Stimulated activated CD4-positive, alpha-beta T cell treated with anti-CD3 and anti-CD28 coated beads, Interleukin-4, amount 100 ng/mL, for 4 hours (primary cell): ENCODE measurements at regions not wholly inside any gene's neighbourhood (a gene's known extent, or its start where the extent isn't known, plus 50 kb on each side); places are given as distances from the start of the nearest gene placed in this dataset.
"Not testable (repeated sequence)": the region's sequence is repeated elsewhere in the genome, so short reads cannot be mapped to it uniquely, and the experiment has no call there.

Source experiments
- DNase-seq, 2 experiments: peaks; one replicate each; pipeline ENCODE4 v3.0.0-alpha.2; 2020

DNA sequence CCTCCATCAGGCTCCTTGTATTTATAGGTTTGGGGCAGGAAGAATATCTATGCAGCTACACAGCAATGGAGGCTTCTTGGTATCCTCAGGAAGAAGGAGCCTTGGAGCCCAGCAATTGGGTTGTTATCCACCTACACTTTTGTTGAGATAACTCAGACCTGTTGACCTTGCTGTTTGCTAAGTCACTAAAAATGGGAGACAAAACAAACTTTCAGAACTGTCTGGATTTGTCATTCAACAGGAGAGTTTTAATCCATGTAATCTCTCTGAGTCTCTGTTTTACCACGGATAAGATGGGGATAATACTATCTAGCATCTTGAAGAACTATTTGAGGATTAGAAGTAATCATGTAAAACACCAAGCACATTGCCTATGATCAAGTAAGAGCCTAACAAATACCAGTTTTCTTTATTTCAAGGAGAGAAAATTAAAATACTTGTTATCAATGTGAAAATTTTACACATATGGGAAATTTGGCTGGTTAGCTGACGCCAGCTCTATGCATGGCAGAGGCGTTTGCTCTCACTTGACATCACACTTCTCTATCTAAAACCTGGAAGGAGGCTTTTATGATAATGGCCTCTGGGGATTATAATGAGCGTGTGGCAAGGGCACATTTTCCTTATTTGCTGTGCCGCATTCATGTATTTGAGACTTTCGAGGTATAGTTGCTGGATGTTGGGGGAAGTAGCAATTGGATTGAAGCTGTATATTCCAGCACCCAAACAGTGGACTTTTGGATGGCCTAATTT lies 215.6 kb downstream of the PDCD6IP start:
- no peak for DNase-seq

DNA sequence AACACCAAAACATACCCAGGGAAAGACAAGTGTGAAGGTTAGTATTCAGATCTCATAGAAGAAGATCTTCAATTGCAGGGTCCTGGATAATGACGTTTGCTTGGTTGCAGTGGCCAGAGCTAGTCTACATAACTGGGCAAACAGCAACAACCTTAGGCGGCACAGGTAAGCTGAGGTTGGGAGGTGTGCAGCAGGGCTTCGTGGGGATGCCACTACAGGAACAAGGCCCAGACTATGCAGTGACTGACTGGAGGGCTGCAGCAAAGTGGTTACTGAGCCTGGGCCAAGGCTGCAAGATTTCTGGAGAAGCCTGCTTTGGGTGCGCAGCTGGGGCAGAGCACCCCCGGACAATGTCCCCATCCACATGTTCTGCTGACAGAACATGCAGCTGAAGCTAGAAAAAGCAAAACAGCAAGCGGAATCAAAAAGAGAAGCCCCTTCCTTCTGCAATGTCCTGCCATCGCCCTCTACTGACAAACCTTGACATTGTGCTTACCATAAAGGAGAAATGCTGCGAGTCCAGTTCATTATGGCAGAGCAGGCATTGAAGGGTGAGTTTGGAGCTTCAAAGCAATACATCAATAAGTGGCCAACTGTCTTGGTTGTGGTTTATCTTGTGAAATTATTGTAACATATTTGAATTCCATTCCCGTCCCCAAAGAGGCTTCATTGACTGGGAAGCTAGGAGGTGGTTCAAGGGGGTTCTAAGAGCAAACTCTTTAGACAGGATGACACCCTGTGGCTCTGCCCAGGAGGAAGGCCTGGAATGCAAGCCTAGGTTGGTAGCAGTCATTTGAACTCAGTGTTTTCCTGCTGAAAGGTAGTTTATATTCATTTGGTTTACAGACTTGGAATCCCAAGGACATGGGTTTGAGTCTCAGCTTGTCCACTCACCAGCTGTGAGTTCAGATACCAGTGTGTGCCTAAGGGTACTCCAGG lies 217.0 kb downstream of the PDCD6IP start:
- DNase-seq, result no peak

DNA sequence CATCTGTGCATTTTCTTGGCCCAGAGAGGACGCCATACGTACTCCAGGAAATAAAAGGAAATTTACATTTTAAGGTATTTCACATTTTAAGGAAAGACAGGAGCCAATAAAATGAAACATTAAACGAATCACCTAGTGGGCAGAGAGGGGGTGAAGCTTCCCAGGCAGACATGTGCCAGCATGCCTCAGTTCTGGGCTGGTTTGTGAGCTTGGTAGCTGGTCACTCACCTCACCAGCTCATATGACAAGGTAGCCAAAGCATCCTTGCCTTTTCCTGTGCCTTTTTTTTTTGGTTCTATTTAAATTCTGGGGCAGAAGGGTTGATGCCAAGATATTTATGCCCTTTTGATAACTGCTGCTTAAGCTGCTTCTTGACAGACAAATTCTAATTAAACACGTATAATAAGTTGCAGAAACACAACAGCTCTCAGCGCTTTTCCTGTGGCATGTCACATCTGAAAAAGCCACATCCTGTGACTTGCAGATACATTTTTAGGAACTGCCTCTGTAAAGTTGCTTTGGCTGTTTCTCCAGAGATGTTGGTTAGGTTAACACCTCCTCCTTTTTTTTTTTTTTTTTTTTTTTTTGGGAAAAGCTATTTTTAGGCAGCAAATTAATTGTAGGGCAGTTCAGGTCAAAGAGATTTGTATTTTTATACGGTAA lies 218.6 kb downstream of the PDCD6IP start:
- DNase-seq, result no peak

DNA sequence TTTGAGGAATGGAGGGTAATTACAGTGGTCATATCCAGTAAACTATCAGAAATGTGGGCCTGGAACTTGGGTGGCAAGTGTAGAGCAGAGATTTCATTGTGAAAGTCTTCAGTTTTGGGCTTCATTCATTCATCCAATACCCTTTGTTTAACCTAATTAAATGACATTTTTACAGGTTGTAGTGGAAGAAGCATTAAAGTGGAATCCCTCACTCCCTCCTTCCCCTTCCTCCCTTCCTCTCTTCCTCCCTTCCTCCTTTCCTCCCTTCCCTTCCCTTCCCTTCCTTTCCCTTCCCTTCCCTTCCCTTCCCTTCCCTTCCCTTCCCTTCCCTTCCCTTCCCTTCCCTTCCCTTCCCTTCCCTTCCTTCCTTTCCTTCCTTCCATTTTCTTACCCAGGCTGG lies 219.3 kb downstream of the PDCD6IP start:
- DNase-seq, result no peak

DNA sequence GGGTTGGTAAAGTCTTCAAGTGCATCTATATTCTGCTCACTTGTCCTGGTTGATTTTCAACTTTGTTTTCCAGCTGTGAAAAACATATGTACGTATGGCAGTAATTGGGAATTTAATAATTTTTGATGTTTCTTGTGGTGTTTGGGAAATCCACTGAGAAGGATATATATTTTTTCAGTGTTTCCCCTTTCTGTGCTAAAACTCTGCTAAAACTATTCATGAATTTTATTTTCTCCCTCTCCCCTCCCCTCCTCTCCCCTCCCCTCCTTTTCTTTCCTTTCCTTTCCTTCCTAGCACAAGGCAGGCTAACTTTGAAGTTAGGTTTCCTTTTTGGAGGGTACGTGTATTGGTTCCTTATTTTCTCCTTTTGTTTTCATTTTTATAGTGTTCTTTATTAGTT lies 220.7 kb downstream of the PDCD6IP start:
- DNase-seq, result no peak

DNA sequence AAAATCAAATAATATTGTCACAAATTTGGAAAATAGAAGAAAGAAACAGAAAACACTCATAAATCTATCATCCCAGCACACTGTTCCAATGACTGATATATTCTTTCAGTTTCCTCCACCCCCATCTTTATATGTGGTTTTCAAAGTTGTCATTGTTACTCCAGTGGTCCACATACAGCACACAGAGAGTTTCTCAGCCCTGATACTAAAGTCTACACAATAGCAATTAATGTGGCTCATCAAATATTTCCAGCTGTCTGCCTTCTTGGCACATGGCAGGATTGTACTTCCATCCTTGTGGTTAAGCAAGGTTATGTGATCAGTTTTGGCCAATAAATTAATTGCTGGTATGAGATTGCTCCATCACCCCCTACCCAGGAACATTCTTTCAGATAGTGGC lies 221.7 kb downstream of the PDCD6IP start:
- no peak for DNase-seq

DNA sequence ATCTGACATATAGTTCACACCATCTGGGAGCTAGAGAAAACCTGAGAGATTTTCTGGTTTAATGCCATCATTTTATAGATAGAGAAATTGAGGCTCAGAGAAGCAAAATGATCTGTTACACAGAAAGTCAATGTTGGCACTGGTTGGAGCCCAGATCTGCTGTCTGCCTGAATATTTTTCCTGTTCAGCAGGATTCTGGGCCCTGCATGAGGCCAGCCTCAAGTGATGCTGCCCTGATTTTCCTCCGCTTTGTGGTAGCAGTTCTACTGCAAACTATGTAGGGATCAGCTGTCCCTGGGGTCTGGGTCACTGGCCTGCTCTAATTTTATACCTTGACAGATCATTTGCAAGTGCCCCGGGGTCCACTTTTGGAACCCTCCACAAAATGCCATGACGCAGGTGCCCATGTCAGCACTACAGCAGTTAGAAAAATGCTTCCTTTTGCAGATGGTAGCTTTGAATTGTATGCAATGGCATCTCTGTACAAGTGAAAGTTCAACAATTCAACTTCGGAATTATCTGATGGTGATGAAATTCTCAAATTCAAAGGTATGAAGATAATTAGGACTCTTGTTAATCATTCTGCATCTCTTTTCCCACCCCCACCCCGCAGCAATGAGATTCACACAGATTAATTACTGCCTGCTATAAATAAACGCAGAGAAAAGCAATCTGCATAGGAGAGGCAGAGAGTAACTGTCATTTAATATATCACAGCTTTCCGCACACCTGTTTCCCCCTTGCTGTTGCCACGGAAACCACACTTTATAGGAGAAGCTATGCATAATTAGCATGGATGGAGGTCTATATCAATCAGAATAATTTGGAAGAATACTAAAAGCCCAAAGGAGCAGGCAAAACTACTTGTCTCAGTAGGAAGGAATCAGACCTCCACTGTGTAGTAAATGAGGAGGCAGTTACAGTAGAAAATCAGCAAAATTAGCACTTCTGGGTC lies 222.6 kb downstream of the PDCD6IP start:
- DNase-seq, result no peak

DNA sequence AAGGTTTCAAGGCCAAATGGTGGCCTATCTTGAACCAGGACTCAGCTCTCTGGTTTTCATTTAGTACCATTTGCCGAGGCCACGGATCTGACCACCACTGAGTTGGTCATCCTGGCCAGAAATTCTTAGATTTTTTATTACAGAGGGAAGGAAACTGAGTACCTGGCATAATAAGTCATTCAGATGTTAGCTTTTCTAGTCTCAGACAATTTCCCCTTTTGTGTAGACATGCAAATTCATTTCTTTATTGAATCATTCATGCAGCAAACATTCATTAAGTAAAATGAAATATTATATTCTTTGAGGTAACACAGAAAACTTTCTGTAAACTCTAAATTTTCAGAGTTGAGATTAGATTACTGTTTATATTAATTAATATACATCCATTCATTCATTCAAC lies 223.7 kb downstream of the PDCD6IP start:
- DNase-seq, result no peak

DNA sequence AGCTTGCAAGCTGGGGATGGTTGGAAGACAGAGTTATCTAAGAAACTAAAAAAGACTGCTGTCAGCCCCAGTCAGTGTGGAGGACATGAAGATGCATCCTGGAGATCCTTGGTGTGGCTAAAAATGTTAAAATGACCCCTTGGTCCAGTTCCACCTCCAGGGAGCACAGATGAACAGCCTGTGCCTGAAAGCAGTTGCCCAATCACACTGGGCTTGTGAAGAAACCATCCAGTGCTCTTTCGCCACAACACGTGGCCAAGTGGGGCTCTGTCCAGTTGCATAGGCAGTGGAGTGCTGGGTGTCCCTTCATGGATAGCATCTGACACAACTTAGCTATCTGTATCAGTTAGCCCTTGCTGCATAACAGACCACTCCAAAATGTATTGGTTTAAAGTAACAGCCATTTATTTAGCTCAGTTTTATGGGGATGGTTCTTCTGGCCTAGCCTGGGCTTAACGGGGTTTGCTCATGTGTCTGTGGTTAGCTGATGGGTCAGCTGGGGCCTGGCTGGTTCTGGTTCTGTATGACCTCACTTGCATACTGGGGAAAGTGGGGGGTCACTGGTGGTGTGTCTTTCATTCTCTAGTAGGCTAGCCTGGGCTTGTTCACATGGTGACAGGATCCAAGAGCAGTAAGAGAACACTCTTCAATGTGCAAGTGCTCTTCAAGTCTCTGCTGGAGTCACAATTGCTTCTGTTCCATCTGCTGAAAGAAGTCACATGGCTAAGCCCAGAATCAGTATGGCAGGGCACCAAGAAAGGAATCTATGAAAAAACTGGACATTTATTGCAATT lies 226.2 kb downstream of the PDCD6IP start:
- no peak for DNase-seq

DNA sequence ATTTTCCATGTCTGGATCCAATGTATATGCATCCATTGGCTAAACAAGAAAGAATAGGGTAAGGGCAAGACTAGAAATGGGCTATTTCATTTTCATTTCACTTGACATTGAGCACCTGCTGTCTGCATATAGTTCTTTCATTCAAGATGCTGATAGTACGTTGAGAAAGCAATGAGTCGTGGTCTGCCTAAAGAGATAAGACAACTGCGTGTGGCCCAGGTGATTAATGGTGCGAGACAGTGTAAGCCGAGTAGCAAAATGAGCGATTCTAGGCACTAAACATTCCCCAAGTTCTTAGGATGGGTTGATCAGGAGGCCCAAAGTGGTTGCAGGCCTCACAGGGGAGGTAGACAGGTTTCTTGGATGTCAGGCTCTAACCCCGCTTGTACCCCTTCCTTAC lies 235.4 kb downstream of the PDCD6IP start:
- DNase-seq, result no peak

DNA sequence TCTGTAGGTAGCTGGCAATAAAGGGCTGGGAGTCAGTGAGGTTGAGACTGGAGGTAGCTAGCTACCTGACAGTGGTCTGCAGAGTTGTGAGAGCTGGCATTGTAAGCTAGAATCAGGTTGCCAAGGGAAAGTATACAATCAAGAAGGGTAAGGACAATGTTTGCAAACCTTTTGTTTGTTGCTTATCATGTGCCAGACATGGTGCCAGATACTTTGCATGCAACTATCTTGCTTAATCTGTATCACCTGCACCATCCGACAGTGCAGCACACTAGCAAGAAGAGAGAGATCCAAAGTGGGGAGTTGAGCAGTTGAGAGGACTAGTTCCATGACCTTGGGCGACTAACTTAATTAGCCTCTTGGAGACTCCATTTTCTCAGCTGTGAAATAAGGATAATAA lies 236.4 kb downstream of the PDCD6IP start:
- no peak for DNase-seq

DNA sequence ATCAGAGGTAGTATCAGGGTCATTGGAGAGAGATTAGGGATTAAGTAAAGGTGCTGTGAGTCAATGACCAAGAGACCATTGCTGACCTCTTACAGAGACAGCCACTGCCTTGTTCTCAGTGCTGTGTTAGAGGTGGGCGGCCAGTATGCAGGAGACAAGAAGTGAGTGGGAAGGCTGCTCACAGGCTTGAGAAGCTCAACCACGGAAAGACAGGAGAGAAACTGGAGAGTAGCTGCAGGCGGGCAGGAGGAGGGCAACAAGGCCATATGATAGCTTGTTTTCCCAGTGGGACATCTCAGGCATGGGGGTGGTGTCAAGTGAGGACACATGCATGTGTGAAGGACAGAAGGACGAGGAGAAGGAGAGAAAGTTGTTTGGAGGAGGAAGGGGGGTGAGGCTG lies 237.3 kb downstream of the PDCD6IP start:
- no peak for DNase-seq

DNA sequence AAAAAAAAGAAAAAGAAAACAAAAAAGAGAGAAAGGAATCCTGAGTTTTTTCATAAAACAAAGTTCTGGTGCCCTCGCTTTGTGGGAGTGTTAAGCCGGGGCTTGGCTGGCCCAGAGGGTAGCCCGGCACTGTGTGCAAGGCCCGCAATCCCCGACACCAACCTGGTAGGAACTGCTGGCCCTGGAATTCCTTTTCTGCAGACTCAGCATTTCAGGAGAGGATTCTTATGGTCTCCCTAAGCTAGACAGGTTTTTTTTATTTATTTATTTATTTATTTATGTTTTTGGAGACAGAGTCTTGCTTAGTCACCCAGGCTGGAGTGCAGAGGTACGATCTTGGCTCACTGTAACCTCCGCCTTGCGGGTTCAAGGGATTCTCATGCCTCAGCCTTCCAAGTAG lies 238.8 kb downstream of the PDCD6IP start:
- no peak for DNase-seq

DNA sequence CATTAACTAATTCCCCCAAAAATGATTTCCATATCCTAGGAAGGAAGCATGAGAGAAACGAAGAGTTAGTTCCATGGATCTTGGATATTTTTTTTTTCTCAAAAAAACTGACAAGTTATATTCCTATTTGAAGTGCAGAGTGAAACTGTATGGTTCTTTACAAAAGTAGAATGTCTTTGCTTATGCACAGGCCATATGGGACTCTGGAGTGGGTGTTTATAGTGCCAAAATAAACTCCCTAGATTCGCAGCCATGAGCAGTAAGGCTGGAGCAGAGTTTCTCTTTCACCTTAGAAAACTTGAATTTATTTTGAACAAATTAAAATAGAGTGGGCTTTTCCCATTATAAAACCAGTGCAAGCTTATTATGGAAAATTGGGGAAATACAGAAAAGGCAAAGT lies 239.7 kb downstream of the PDCD6IP start:
- DNase-seq, result no peak

DNA sequence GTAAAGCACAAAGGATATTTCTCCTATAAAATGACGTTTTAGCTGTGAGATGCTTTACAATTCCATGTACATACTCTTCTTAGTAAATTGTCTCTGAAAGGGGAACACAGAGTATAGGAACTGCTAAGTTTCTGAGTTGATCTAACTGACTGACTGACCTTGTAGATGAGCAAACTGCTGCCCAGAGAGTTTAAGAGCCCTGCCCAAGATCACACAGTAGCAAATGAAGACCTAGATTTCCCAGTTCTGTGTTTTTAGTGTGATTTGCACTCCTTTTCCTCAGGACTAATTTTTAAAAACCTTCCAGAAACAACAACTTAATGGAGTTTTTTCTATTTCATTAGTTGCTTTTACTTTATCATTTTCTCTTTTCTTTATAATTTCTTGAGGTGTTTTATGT lies 247.7 kb downstream of the PDCD6IP start:
- DNase-seq, result no peak

DNA sequence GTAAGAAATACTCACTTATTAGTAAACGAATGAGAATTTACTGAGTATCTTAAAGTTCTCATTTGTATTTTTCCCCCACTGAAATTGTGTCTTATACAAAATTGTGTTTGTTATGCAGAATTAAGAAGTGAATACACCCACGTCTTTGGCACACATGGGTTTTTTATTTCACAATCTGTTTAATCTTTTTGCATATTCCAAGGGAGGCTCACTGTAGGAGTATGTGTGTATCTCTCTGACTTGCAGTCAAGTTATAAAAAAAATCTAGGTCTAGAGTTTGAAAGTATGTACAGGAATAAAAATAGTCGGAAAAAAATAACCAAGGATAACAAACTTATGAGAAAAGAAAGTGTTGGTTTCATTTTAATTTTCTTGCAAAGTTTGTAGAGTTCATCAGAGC lies 255.2 kb downstream of the PDCD6IP start:
- no peak for DNase-seq

DNA sequence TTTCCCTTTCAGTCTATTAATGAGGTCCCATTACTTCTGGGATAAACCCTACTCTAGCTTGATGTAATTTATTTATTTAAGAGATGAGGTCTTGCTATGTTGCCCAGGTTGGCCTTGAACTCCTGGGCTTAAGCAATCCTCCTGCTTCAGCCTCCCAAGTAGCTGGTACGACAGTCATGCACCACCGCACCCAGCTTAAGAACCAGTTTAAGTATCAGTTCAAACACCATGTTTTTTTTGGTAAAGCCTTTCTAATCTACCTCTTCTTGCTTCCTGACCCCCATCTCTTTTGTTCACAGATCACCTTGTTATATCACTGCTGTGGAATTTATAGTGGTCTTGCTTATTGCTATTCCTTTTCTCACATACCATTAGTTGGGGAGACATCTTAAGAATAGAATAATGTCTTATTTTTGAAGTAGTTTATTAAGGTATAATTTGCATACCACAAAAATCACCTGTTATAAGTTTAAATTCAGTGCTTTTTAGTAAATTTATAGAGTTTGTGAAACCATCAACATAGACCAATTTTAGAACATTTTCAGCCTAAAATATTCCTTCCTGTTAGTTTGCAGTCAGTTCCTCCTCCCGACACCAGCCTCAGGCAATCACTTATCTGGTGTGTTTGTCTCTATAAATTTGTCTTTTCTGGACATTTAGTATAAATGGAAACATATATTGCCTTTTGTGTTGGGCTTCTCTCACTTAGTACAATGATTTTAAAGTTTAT lies 257.9 kb downstream of the PDCD6IP start:
- no peak for DNase-seq

DNA sequence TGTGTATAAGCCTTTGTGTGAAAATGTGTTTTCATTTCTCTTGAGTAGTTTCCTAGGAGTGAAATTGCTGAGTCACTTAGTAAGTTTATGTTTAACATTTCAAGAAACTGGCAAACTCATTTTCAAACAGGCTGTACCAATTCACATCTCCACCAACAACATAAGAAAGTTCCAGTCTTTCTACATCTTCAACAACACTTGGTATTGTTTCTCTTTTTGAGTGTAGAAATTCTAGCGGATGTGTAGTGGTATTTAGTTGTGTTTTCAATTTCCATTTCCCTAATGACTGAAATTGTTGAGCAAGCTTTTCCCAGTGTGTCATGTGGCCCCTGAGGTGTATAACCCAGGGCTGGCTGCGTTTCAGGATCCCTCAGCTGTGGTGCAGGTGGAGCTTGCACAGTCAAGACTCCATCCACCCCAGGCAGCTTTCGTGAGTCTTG lies 258.5 kb downstream of the PDCD6IP start:
- peak in 1 of 2 experiments; percentile 0 for DNase-seq

DNA sequence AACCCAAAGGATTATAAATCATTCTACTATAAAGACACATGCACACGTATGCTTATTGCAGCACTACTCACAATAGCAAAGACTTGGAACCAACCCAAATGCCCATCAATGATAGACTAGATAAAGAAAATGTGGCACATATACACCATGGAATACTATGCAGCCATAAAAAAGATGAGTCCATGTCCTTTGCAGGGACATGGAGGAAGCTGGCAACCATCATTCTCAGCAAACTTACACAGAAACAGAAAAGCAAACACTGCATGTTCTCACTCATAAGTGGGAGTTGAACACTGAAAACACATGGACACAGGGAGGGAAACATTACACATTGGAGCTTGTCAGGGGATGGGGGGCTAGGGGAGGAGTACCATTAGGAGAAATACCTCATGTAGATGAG lies 262.6 kb downstream of the PDCD6IP start:
- DNase-seq, result not testable (repeated sequence)

DNA sequence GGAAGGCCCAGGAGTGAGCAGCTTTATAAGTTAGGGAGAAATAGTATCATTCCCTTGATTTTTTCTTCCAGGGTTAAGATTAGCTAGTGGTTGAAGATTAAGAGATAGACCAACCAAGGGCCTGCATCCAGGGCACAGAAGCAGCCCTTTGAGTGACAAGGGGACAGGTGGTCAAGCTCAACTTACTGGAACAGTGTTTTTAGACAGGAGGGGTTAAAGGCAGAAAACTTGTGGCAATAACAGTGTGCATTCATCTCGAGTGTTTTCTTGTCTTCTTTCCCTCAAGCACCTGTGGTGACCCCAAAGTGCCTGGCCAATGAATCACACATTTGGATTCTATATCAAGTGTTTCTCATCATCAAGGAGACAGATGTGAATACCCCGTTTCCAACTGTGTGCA lies 267.5 kb downstream of the PDCD6IP start:
- no peak for DNase-seq

DNA sequence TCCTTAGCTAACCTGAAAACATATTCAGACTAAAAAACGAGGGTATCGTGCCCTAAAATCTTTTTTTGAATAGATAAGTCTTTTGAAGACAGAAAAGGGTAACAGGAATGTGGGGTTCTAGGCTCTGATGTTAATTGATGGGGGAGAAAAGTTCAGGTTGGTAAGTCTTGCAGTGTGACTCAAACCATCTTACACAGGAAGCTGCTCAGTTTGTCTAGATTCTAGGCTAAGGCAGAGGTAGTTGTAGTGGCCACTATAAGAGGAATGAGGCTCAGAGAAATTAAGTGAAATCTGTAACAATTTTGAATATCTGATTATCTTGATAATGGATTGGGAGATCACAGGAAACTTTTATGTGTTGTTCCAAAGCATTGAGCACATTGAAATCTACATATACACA lies 267.9 kb downstream of the PDCD6IP start:
- no peak for DNase-seq
